ENCODE measurements at regions not wholly inside any gene's neighbourhood (a gene's known extent, or its start where the extent isn't known, plus 50 kb on each side); places are given as distances from the start of the nearest gene placed in this dataset.

DNA sequence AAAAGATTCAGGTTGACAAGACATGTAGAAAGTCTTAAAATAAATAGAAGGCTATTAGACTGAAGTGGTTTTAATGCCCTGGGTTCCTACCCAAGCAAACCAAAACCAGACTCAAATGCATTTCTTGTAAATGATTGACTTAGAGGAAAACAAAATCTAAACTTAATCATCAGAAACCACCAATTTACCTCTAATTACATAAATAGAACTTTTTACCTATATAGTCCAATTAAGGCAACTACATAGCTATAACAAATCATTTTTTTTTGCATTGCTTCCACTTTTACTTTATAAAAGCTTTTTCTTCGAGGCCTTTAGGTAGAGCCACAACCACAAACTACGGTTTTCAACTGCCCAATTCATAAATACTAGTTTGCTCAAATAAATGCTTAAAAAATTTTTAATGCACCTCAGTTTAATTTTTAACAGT is 231.3 kb upstream of the ARHGEF26 start:
- TF ChIP-seq EZH2 (IDR thresholded peaks at IDR 0.05; ENCODE audit: borderline replicate concordance, low read depth, low read length, poor library complexity, severe bottlenecking), result no peak
- TF ChIP-seq, protein P1, sequence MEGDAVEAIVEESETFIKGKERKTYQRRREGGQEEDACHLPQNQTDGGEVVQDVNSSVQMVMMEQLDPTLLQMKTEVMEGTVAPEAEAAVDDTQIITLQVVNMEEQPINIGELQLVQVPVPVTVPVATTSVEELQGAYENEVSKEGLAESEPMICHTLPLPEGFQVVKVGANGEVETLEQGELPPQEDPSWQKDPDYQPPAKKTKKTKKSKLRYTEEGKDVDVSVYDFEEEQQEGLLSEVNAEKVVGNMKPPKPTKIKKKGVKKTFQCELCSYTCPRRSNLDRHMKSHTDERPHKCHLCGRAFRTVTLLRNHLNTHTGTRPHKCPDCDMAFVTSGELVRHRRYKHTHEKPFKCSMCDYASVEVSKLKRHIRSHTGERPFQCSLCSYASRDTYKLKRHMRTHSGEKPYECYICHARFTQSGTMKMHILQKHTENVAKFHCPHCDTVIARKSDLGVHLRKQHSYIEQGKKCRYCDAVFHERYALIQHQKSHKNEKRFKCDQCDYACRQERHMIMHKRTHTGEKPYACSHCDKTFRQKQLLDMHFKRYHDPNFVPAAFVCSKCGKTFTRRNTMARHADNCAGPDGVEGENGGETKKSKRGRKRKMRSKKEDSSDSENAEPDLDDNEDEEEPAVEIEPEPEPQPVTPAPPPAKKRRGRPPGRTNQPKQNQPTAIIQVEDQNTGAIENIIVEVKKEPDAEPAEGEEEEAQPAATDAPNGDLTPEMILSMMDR (conservative IDR thresholded peaks at IDR 0.05; ENCODE audit: low read depth, low read length), result no peak
